ENCODE measurements at regions not wholly inside any gene's neighbourhood (a gene's known extent, or its start where the extent isn't known, plus 50 kb on each side); places are given as distances from the start of the nearest gene placed in this dataset.
A peak's percentile ranks its signal among the peaks of the same experiment; 100 is the strongest.
"Not testable (repeated sequence)": the region's sequence is repeated elsewhere in the genome, so short reads cannot be mapped to it uniquely, and the experiment has no call there.

DNA sequence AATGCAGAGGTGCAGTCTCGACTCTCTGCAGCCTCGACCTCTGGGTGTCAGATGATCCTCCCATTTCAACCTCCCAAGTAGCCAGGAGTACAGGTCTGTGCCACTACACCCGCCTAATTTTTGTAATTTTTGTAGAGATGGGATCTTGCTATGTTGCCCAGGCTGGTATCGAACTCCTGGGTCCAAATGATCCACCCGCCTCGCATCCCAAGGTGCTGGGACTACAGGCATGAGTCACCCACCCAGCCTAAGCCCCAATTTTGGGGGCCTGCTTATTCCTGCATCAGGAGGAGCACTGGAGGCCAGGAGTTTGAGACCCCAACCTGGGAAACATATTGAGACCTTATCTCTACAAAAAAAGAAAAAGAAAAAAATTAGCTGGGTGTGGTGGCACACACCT is 80.1 kb upstream of the ADGRE5 start:
- Histone ChIP-seq H3K9me3 (ENCODE audit: control insufficient read depth, insufficient read depth, low read length) (no peaks in the 10 kb centered on the region), H3K36me3 (ENCODE audit: control insufficient read depth, insufficient read depth, low read length) (no peaks in the 10 kb centered on the region), H3K27me3 (ENCODE audit: control insufficient read depth, insufficient read depth, low read length) (no peaks in the 10 kb centered on the region), H3K27ac (ENCODE audit: low read length) (no peak overlapping the region), H3K4me3 (ENCODE audit: low read length) (no peak overlapping the region), H3K4me1 (ENCODE audit: control insufficient read depth, insufficient read depth, low read length) (no peaks in the 10 kb centered on the region)
- no peaks in the 10 kb centered on the region for H3K4me1 Mint-ChIP-seq
- peaks cover 0 to under 1% of the 10 kb centered on the region in 2 donors for H3K27me3 Mint-ChIP-seq (ENCODE audit: low read depth in 2 of 2)
- no peak for TF ChIP-seq CTCF (IDR thresholded peaks at IDR 0.05)
- 88% methylated on average over 6 of the region's 6 CpGs for WGBS (ENCODE audit: insufficient coverage)
- DNase-seq (no peak), ATAC-seq (no peak)
- intact Hi-C loops (cut with micrococcal nuclease) = loop anchor here (10.0 kb wide), 1 partner anchor 54 kb away; no protein-coding TSS in a partner anchor
- H3K4me3 Mint-ChIP-seq = no peak overlapping the region
- no peaks in the 10 kb centered on the region for H3K9me3 Mint-ChIP-seq
- H3K27ac Mint-ChIP-seq = no peak overlapping the region
- no peaks in the 10 kb centered on the region for H3K36me3 Mint-ChIP-seq

GRCh38 chr19:14300303-14300702 is 80.9 kb upstream of the ADGRE5 start:
- Histone ChIP-seq H3K27ac (ENCODE audit: low read length) (no peak overlapping the region), H3K9me3 (ENCODE audit: control insufficient read depth, insufficient read depth, low read length) (no peaks in the 10 kb centered on the region), H3K27me3 (ENCODE audit: control insufficient read depth, insufficient read depth, low read length) (no peaks in the 10 kb centered on the region), H3K4me1 (ENCODE audit: control insufficient read depth, insufficient read depth, low read length) (no peaks in the 10 kb centered on the region), H3K36me3 (ENCODE audit: control insufficient read depth, insufficient read depth, low read length) (no peaks in the 10 kb centered on the region), H3K4me3 (ENCODE audit: low read length) (no peak overlapping the region)
- no peak for TF ChIP-seq CTCF (IDR thresholded peaks at IDR 0.05)
- H3K4me1 Mint-ChIP-seq = no peaks in the 10 kb centered on the region
- no peaks in the 10 kb centered on the region for H3K36me3 Mint-ChIP-seq
- ATAC-seq (no peak), DNase-seq (no peak)
- intact Hi-C loops (cut with micrococcal nuclease) = loop anchor here (10.0 kb wide), 1 partner anchor 54 kb away; no protein-coding TSS in a partner anchor
- no peak overlapping the region for H3K4me3 Mint-ChIP-seq
- H3K9me3 Mint-ChIP-seq = no peaks in the 10 kb centered on the region
- H3K27ac Mint-ChIP-seq = no peak overlapping the region
- H3K27me3 Mint-ChIP-seq (ENCODE audit: low read depth in 2 of 2) = no peaks in the 10 kb centered on the region
- WGBS (ENCODE audit: insufficient coverage) = 88% methylated on average over 6 of the region's 6 CpGs

DNA sequence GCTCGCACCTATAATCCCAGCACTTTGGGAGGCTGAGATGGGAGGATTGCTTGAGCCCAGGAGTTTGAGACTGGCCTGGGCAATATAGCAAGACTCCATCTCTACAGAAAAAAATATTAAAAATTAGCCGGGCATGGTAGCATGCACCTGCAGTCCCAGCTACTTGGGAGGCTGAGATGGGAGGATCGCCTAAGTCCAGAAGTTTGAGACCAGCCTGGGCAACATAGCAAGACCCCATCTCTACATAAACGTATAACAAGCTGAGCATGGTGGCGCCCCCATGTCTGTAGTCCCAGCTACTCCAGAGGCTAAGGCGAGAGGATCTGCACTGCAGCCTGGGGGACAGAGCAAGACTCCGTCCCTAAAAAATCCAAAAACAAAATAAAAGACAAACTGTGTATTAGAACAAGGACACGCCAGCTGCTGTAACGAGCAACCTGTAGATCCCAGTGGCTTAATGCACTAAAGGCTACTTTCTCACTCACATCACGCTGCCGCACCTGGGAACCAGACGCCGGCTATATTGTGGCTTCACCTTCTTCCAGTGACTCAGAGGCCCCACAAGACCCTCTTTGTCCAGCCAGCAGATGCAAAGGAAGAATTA is 81.9 kb upstream of the ADGRE5 start:
- H3K36me3 ChIP-seq (ENCODE audit: control insufficient read depth, insufficient read depth, low read length); H3K4me3 ChIP-seq (ENCODE audit: low read length); H3K9me3 Mint-ChIP-seq; intact Hi-C loops (cut with micrococcal nuclease); ATAC-seq; H3K4me1 Mint-ChIP-seq; H3K27me3 ChIP-seq (ENCODE audit: control insufficient read depth, insufficient read depth, low read length); H3K27ac Mint-ChIP-seq; DNase-seq; H3K4me1 ChIP-seq (ENCODE audit: control insufficient read depth, insufficient read depth, low read length); H3K27me3 Mint-ChIP-seq (ENCODE audit: low read depth in 2 of 2); H3K36me3 Mint-ChIP-seq; H3K9me3 ChIP-seq (ENCODE audit: control insufficient read depth, insufficient read depth, low read length); H3K4me3 Mint-ChIP-seq; H3K27ac ChIP-seq (ENCODE audit: low read length): not testable (repeated sequence)
- WGBS (ENCODE audit: insufficient coverage) = 94% methylated on average over 13 of the region's 13 CpGs

GRCh38 chr19:14297883-14298576 is 83.2 kb upstream of the ADGRE5 start:
- H3K27me3 ChIP-seq (ENCODE audit: control insufficient read depth, insufficient read depth, low read length); H3K4me1 ChIP-seq (ENCODE audit: control insufficient read depth, insufficient read depth, low read length); H3K27me3 Mint-ChIP-seq (ENCODE audit: low read depth in 2 of 2); H3K4me1 Mint-ChIP-seq; intact Hi-C loops (cut with micrococcal nuclease); H3K9me3 ChIP-seq (ENCODE audit: control insufficient read depth, insufficient read depth, low read length); H3K4me3 Mint-ChIP-seq; H3K36me3 ChIP-seq (ENCODE audit: control insufficient read depth, insufficient read depth, low read length); DNase-seq; H3K36me3 Mint-ChIP-seq; ATAC-seq; H3K27ac Mint-ChIP-seq; H3K4me3 ChIP-seq (ENCODE audit: low read length); H3K27ac ChIP-seq (ENCODE audit: low read length); H3K9me3 Mint-ChIP-seq: not testable (repeated sequence)
- 87% methylated on average over 8 of the region's 14 CpGs for WGBS (ENCODE audit: insufficient coverage)

DNA sequence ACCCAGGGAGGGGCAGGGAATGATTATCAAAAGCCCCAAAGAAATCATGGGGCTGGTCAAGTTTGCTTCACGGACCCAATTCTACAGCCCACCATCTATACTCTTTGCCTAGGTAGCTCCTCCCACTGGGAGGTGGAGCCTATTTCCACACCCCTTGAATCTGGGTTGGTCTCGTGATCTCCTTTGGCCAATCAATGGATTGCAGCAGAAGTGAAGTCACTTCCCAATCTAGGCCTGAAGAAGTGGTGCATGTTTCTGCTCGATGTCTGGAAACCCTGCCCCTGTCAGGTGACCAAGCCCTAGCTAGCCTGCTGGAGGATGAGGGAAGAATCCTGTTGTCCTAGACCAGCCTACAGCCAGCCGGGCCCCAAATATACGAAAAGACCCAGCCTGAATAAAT is 86.3 kb upstream of the ADGRE5 start:
- WGBS (ENCODE audit: insufficient coverage) = 71% methylated on average over 5 of the region's 5 CpGs
- H3K9me3 Mint-ChIP-seq; H3K4me3 ChIP-seq (ENCODE audit: low read length); H3K27ac ChIP-seq (ENCODE audit: low read length); intact Hi-C loops (cut with micrococcal nuclease); H3K36me3 Mint-ChIP-seq; H3K36me3 ChIP-seq (ENCODE audit: control insufficient read depth, insufficient read depth, low read length); H3K27ac Mint-ChIP-seq; H3K27me3 Mint-ChIP-seq (ENCODE audit: low read depth in 2 of 2); H3K27me3 ChIP-seq (ENCODE audit: control insufficient read depth, insufficient read depth, low read length); H3K4me3 Mint-ChIP-seq; H3K4me1 Mint-ChIP-seq; H3K9me3 ChIP-seq (ENCODE audit: control insufficient read depth, insufficient read depth, low read length): not testable (repeated sequence)
- peaks cover 13% of the 10 kb centered on the region for H3K4me1 ChIP-seq (ENCODE audit: control insufficient read depth, insufficient read depth, low read length)
- DNase-seq (peak in 1 of 2 donors; percentile 39), ATAC-seq (peak; percentile 55 to 85 (median 82))

- 23% methylated on average over 2 of the region's 7 CpGs for WGBS (ENCODE audit: insufficient coverage)
- H3K36me3 Mint-ChIP-seq; H3K27ac ChIP-seq (ENCODE audit: low read length); H3K4me3 ChIP-seq (ENCODE audit: low read length); ATAC-seq; H3K27ac Mint-ChIP-seq; H3K9me3 ChIP-seq (ENCODE audit: control insufficient read depth, insufficient read depth, low read length); intact Hi-C loops (cut with micrococcal nuclease); H3K27me3 Mint-ChIP-seq (ENCODE audit: low read depth in 2 of 2); H3K9me3 Mint-ChIP-seq; H3K36me3 ChIP-seq (ENCODE audit: control insufficient read depth, insufficient read depth, low read length); DNase-seq; H3K27me3 ChIP-seq (ENCODE audit: control insufficient read depth, insufficient read depth, low read length): not testable (repeated sequence)
- peaks cover 17% of the 10 kb centered on the region for H3K4me1 ChIP-seq (ENCODE audit: control insufficient read depth, insufficient read depth, low read length)
- H3K4me1 Mint-ChIP-seq = peaks cover 2 to 15% of the 10 kb centered on the region in 2 donors
- H3K4me3 Mint-ChIP-seq = peak overlapping the region; percentile 6
These were observed 87.5 kb upstream of the ADGRE5 start for GRCh38 chr19:14293816-14294170.
